Spleen (tissue), 7 donors: ENCODE measurements at regions not wholly inside any gene's neighbourhood (a gene's known extent, or its start where the extent isn't known, plus 50 kb on each side); places are given as distances from the start of the nearest gene placed in this dataset.

ENCODE experiments used
- POLR2A ChIP-seq, 3 donors: fragments of 450-650 bp; IDR thresholded peaks; one replicate each; pipeline ENCODE4 v1.5.1; 2017; ENCODE audit warnings: antibody characterized with exemption in 3 of 3, mild to moderate bottlenecking in 1 of 3
- POLR2AphosphoS5 ChIP-seq, 3 donors: sonication (generic); formaldehyde crosslinking; IDR thresholded peaks; one replicate each; pipeline ENCODE4 v1.5.1; 2017; ENCODE audit warnings: antibody characterized with exemption in 3 of 3
- TF ChIP-seq, protein P1 (sequence below), 11 experiments: fragments of 200-600 bp in 7 of 11; fragments of 450-650 bp in 4 of 11; sonication (generic) in 4 of 11; IDR thresholded peaks in 8 of 11; conservative IDR thresholded peaks in 3 of 11; 1 replicate in 7 of 11; 2 replicates in 4 of 11; pipeline versions ENCODE4 v1.4.0 to v1.8.0; 2016 to 2021; ENCODE audit warnings: antibody characterized with exemption in 11 of 11, inconsistent platforms in 4 of 11, mild to moderate bottlenecking in 1 of 11
- donor health status: DM: no; HTN: no; CAD: no; lungs with moderate emphysema.
- donor health status: DM: no; HTN: no; CAD: no.
- donor health status: DM: no; HTN: no; CAD: no.

DNA sequence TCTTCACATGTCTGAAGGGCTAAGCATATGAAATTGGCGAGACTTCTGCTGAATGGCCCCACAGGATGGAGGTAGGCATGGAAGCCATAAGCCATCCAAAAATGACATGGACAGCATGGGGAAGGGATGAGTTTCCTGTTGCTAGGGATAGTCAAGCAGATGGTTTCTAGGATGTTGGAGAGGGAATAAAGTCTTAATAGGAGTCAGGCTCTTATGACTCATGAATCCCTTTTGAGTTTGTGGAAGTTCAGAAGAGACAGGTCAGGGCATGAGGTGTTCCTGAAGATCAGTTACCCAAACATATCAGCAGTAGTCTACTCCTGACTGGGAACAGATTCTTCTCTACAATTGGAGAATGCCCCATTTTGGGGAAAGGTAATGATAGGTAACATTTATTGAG, 243.9 kb downstream of the REEP3 start:
- TF ChIP-seq, protein P1, sequence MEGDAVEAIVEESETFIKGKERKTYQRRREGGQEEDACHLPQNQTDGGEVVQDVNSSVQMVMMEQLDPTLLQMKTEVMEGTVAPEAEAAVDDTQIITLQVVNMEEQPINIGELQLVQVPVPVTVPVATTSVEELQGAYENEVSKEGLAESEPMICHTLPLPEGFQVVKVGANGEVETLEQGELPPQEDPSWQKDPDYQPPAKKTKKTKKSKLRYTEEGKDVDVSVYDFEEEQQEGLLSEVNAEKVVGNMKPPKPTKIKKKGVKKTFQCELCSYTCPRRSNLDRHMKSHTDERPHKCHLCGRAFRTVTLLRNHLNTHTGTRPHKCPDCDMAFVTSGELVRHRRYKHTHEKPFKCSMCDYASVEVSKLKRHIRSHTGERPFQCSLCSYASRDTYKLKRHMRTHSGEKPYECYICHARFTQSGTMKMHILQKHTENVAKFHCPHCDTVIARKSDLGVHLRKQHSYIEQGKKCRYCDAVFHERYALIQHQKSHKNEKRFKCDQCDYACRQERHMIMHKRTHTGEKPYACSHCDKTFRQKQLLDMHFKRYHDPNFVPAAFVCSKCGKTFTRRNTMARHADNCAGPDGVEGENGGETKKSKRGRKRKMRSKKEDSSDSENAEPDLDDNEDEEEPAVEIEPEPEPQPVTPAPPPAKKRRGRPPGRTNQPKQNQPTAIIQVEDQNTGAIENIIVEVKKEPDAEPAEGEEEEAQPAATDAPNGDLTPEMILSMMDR (IDR thresholded peaks at IDR 0.05 in 8 of 11, conservative IDR thresholded peaks at IDR 0.05 in 3 of 11), result no peak
- TF ChIP-seq POLR2AphosphoS5 (IDR thresholded peaks at IDR 0.05), result no peak
- no peak for TF ChIP-seq POLR2A (IDR thresholded peaks at IDR 0.05)
